LHCN-M2 (cell line): ENCODE measurements at regions not wholly inside any gene's neighbourhood (a gene's known extent, or its start where the extent isn't known, plus 50 kb on each side); places are given as distances from the start of the nearest gene placed in this dataset.
"Not testable (repeated sequence)": the region's sequence is repeated elsewhere in the genome, so short reads cannot be mapped to it uniquely, and the experiment has no call there.

Experiments
- DNase-seq: peaks from one replicate; pipeline ENCODE4 v3.0.0-alpha.2; 2012; ENCODE audit warnings: low read depth

DNA sequence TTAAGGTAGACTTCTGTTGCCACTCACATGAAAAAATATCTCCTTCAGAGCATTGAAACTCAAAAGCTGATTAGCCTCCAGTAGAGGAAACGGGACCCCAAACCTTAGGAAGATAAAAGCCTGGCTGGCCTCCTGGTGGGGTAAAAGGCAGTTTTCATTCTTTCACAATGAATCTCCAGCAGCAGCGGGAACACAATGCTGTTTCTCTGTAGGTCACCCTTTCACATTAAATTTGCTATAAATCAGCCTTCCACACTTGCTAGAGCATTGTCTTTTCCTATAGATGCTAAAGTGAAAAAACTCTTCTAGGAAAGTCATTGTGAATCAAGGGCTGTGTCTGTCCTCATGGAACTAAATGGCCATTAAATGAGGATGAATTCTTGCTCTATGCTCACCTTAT, 207.3 kb upstream of the MAGEB2 start:
- DNase-seq = no peak

GRCh38 chrX:30010471-30010870, 204.9 kb upstream of the MAGEB2 start:
- no peak for DNase-seq

DNA sequence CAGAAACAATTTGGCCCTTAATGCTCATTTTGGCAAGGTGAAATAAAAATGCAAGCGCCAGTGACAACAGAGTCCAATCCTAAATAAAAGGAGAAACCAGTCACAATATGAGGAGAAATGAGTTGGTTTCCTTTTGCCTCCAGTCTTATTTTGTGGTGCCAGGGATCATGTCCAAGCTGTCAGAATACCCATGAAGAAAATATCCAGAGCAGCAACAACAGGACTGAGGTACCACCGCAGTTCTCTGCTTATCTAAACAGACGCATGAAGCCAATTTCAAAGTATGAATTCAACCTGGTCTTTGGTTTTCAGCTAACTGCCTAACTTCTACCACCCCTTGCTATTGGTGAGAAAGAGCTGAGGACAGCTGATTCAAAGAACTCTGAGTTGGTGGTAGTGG, 199.9 kb upstream of the MAGEB2 start:
- no peak for DNase-seq

DNA sequence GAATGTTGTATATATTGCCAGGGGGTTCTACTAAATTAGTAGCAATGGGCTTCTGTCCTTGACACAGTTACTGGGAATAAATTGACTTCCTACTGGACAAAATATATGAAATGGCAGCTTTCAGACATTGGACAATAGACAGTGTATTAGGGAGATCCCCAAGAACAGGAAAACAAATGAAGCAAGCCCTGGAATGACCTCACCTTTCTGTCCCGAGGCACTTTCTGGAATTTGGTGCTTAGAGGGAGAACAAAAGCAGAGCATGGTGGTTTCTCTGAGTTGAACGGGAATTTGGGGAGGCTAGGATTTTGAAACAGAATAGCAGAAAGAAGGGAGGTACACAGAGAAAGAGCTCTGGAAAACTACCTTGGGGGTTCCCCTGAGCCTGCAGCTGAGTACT, 187.7 kb upstream of the MAGEB2 start:
- DNase-seq = no peak

GRCh38 chrX:30036406-30036805, 179.0 kb upstream of the MAGEB2 start:
- not testable (repeated sequence) for DNase-seq

- DNase-seq = peak; percentile 31
Observed at GRCh38 chrX:30039768-30040167, 175.6 kb upstream of the MAGEB2 start.

DNA sequence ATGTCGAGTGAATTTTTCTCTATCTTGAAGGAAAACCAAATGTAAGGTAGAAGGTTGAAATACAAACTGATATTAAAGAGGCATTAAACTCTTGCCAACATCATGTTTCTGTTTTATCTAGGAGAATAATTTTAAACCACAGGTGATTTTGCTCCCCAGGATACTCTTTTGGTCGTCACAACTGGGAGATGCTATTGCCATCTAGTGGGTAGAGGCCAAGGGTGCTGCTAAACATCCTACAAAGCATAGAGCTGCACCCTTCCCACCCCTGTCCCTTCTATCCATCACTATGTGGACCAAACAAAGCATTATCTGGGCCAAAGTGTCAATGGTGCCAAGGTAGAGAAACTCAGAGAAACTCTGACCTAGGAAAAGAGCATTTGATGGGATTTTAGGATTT, 154.6 kb upstream of the MAGEB2 start:
- DNase-seq = peak; percentile 22

- DNase-seq = peak; percentile 32
Observed at GRCh38 chrX:30065226-30065625, 150.1 kb upstream of the MAGEB2 start.

DNA sequence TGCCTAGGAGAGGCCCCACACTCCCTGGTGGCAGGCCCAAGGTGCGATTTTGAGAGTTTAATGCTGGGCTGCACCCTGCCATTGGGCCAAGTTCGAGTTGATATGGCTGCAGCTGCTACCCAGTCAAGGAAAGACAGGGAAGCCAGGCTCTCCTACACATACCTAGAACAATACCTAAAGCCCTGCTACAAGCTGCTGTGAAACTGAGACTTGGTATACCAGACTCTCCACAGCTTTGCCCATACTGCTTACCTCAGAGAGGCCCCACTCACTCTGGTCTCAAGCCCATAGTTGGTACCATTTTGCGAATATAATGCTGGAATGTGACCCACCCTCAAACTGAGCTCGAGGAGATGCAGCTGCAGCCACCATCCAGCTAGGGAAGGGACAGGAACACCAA, 147.7 kb upstream of the MAGEB2 start:
- DNase-seq = no peak

- peak; percentile 9 for DNase-seq
Observed at GRCh38 chrX:30085571-30085970, 129.8 kb upstream of the MAGEB2 start.

GRCh38 chrX:30111431-30111830, 103.9 kb upstream of the MAGEB2 start:
- DNase-seq = no peak

GRCh38 chrX:30141966-30142365, 73.4 kb upstream of the MAGEB2 start:
- peak; percentile 51 for DNase-seq

DNA sequence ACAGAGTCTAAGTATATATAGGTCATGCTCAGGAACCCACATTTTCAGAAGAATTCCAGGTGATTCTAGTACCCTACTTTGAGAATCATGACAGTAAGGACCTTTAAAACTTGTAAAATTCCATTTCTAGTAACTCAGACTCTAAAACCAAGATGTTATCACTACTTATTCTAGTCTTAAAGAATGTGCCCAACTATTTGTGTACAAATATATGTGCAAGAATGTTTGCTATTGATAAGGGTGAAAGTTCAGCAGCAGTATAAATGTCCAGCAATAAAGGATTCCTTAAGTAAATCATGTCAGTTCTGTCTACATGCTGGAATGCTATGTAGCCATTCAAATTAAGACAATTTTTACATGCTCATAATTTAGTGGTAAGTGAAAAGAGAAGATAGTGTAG, 71.1 kb upstream of the MAGEB2 start:
- no peak for DNase-seq

GRCh38 chrX:30144971-30145731, 70.2 kb upstream of the MAGEB2 start:
- no peak for DNase-seq

- no peak for DNase-seq
Observed at GRCh38 chrX:30147996-30148643, 67.2 kb upstream of the MAGEB2 start.

DNA sequence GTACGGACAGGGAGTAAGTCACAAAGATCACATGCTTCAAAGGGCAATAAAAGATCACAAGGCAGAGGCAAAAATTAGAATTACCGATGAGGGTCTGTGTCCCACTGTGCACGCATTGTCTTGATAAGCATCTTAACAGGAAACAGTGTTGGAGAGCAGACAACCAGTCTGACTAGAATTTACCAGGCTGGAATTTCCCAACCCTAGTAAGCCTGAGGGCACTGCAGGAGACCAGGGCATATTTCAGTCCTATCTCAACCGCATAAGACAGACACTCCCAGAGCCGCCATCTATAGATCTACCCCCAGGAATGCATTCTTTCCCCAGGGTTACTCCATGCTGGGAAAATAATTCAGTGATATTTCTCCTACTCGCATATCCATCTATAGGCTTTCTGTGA, 66.2 kb upstream of the MAGEB2 start:
- not testable (repeated sequence) for DNase-seq

DNA sequence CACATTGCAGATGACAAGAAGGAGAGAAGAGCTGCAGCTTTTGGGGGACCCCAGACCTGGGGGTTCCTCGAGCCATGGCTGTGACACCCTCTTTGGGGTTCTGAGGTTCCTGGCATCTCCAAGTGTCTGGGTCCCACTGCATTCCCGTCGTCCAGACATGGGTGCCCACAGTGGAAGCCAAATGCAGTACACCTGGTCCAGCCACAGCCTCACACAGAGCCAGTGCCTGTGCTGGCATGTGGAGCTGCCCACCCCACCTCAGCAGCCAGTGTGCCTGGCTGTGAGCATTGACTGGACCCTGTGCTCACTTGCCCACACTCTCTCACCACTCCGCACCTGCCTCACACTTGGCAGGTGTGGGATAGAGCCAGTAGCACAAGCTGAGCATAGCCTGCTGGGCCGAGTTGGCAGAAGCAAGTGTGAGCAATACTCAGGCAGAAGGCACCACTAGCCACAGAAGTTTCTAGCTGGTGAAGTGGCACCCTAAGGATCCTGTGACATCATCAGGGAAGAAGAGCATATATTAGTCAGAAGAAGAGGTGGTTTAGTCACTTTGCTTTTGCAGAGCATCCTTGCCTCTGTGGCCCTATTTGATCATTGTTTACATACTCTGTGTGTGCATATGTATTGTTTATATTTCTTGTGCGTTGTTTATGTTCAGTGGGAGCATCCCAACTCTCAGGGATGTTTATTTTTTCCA, 65.0 kb upstream of the MAGEB2 start:
- DNase-seq = peak; percentile 8

- no peak for DNase-seq
Observed at GRCh38 chrX:30151964-30152363, 63.4 kb upstream of the MAGEB2 start.

GRCh38 chrX:30153175-30153880, 62.0 kb upstream of the MAGEB2 start:
- DNase-seq = no peak

DNA sequence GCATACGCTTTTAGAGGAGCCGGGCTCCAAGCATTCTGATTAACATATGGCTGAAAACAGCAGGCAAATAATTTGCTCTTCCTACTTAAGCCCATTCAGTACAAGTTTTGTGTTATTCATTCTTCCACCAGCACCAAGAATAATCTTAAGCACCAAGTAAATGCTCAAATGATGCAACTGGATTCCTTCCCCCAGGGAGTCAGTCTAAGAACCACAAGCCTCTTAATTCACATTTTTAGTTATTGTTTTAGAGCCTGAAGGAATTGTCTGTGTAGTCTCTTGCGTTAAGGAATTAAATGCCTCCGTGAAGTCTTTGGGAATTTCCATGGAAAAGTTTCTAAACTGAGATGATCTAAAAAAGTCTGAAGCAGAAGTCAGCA, 61.5 kb upstream of the MAGEB2 start:
- DNase-seq = no peak

GRCh38 chrX:30156009-30156408, 59.4 kb upstream of the MAGEB2 start:
- DNase-seq = no peak

GRCh38 chrX:30156880-30157560, 58.3 kb upstream of the MAGEB2 start:
- DNase-seq = no peak
